ENCODE measurements at regions not wholly inside any gene's neighbourhood (a gene's known extent, or its start where the extent isn't known, plus 50 kb on each side); places are given as distances from the start of the nearest gene placed in this dataset.

- no peak overlapping the region for H3K4me2 ChIP-seq (ENCODE audit: low read length)
- H3K27me3 ChIP-seq (ENCODE audit: insufficient read depth, low read length): no peaks in the 10 kb centered on the region
- no peak overlapping the region for H3K27ac ChIP-seq (ENCODE audit: low read depth, low read length, poor library complexity, severe bottlenecking)
- H3K4me1 ChIP-seq (ENCODE audit: insufficient read depth, low read length, severe bottlenecking): no peaks in the 10 kb centered on the region
- no peak for TF ChIP-seq CTCF (IDR thresholded peaks at IDR 0.05; ENCODE audit: low read length)
- no peak for TF ChIP-seq EZH2 (IDR thresholded peaks at IDR 0.05; ENCODE audit: borderline replicate concordance, low read length)
- H2AFZ ChIP-seq (ENCODE audit: low read length): no peak overlapping the region
- no peaks in the 10 kb centered on the region for H3K79me2 ChIP-seq (ENCODE audit: insufficient read depth, low read length)
- no peaks in the 10 kb centered on the region for H3K9me2 ChIP-seq (ENCODE audit: low read depth, low read length)
- no peaks in the 10 kb centered on the region for H3F3A ChIP-seq (ENCODE audit: insufficient read depth, low read length)
- no peaks in the 10 kb centered on the region for H4K20me1 ChIP-seq (ENCODE audit: insufficient read depth, low read length)
- H3K9ac ChIP-seq (ENCODE audit: low read length): no peak overlapping the region
- no peak overlapping the region for H3K4me3 ChIP-seq (ENCODE audit: low read depth, low read length, poor library complexity, severe bottlenecking)
- H3K9me3 ChIP-seq (ENCODE audit: low read length): no peaks in the 10 kb centered on the region
- H3K36me3 ChIP-seq (ENCODE audit: insufficient read depth, low read length): no peaks in the 10 kb centered on the region
Measured at GRCh38 chr15:46753946-46754345, 963.4 kb upstream of the SEMA6D start.

- no peaks in the 10 kb centered on the region for H3K36me3 ChIP-seq (ENCODE audit: insufficient read depth, low read length)
- H3F3A ChIP-seq (ENCODE audit: insufficient read depth, low read length): no peaks in the 10 kb centered on the region
- H3K27me3 ChIP-seq (ENCODE audit: insufficient read depth, low read length): no peaks in the 10 kb centered on the region
- H3K27ac ChIP-seq (ENCODE audit: low read depth, low read length, poor library complexity, severe bottlenecking): no peak overlapping the region
- TF ChIP-seq CTCF (IDR thresholded peaks at IDR 0.05; ENCODE audit: low read length): no peak
- TF ChIP-seq EZH2 (IDR thresholded peaks at IDR 0.05; ENCODE audit: borderline replicate concordance, low read length): no peak
- H4K20me1 ChIP-seq (ENCODE audit: insufficient read depth, low read length): no peaks in the 10 kb centered on the region
- H3K9ac ChIP-seq (ENCODE audit: low read length): no peak overlapping the region
- H3K9me3 ChIP-seq (ENCODE audit: low read length): no peaks in the 10 kb centered on the region
- H3K4me2 ChIP-seq (ENCODE audit: low read length): no peak overlapping the region
- no peaks in the 10 kb centered on the region for H3K4me1 ChIP-seq (ENCODE audit: insufficient read depth, low read length, severe bottlenecking)
- H3K9me2 ChIP-seq (ENCODE audit: low read depth, low read length): no peaks in the 10 kb centered on the region
- H3K4me3 ChIP-seq (ENCODE audit: low read depth, low read length, poor library complexity, severe bottlenecking): no peak overlapping the region
- H2AFZ ChIP-seq (ENCODE audit: low read length): no peak overlapping the region
- no peaks in the 10 kb centered on the region for H3K79me2 ChIP-seq (ENCODE audit: insufficient read depth, low read length)
Measured at GRCh38 chr15:46763091-46763490, 954.2 kb upstream of the SEMA6D start.

GRCh38 chr15:46764851-46765250, 952.5 kb upstream of the SEMA6D start:
- Histone ChIP-seq H3K4me3 (ENCODE audit: low read depth, low read length, poor library complexity, severe bottlenecking) (no peak overlapping the region), H3K9me3 (ENCODE audit: low read length) (no peaks in the 10 kb centered on the region), H3F3A (ENCODE audit: insufficient read depth, low read length) (no peaks in the 10 kb centered on the region), H2AFZ (ENCODE audit: low read length) (no peak overlapping the region), H3K27ac (ENCODE audit: low read depth, low read length, poor library complexity, severe bottlenecking) (no peak overlapping the region), H3K9ac (ENCODE audit: low read length) (no peak overlapping the region), H3K4me2 (ENCODE audit: low read length) (no peak overlapping the region), H3K27me3 (ENCODE audit: insufficient read depth, low read length) (no peaks in the 10 kb centered on the region), H4K20me1 (ENCODE audit: insufficient read depth, low read length) (no peaks in the 10 kb centered on the region), H3K79me2 (ENCODE audit: insufficient read depth, low read length) (no peaks in the 10 kb centered on the region), H3K4me1 (ENCODE audit: insufficient read depth, low read length, severe bottlenecking) (no peaks in the 10 kb centered on the region), H3K36me3 (ENCODE audit: insufficient read depth, low read length) (no peaks in the 10 kb centered on the region), H3K9me2 (ENCODE audit: low read depth, low read length) (no peaks in the 10 kb centered on the region)
- no peak for TF ChIP-seq EZH2 (IDR thresholded peaks at IDR 0.05; ENCODE audit: borderline replicate concordance, low read length)
- no peak for TF ChIP-seq CTCF (IDR thresholded peaks at IDR 0.05; ENCODE audit: low read length)
